ENCODE measurements at regions not wholly inside any gene's neighbourhood (a gene's known extent, or its start where the extent isn't known, plus 50 kb on each side); places are given as distances from the start of the nearest gene placed in this dataset.

DNA sequence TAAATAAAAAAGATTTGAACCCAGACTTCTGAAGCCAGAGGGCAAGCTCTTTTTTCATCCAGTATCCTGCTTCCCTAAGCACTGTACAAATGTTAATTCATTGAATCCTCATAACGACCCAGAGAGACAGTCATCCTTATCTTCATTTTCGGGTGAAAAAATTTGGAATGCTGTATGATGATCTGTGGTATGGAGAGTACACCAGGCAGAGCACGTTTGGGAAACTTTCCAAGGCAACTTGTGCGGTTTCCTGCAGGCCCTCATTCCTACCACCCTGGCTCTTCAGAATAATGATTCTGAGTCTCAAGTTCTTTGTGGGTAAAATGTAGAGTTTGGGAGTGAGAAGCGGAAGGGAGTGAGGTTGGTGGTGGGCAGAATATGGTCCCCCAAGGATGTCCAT, 177.9 kb upstream of the CADM1 start:
- H3K4me1 ChIP-seq (ENCODE audit: control insufficient read depth, insufficient read depth, low read length) = no peaks in the 10 kb centered on the region
- H3K36me3 ChIP-seq (ENCODE audit: control insufficient read depth, insufficient read depth, low read length) = no peaks in the 10 kb centered on the region
- no peak overlapping the region for H3K4me3 ChIP-seq (ENCODE audit: low read length)
- H3K27me3 ChIP-seq (ENCODE audit: control insufficient read depth, insufficient read depth, low read length) = peaks cover 4% of the 10 kb centered on the region
- no CpG with 5 or more reads among the region's 5 CpGs for WGBS (ENCODE audit: insufficient coverage)
- DNase-seq = no peak
- H3K9me3 ChIP-seq (replicated peaks; ENCODE audit: control insufficient read depth, low read depth, low read length) = peaks cover 4% of the 10 kb centered on the region
- H3K27ac ChIP-seq (ENCODE audit: low read length) = no peak overlapping the region

DNA sequence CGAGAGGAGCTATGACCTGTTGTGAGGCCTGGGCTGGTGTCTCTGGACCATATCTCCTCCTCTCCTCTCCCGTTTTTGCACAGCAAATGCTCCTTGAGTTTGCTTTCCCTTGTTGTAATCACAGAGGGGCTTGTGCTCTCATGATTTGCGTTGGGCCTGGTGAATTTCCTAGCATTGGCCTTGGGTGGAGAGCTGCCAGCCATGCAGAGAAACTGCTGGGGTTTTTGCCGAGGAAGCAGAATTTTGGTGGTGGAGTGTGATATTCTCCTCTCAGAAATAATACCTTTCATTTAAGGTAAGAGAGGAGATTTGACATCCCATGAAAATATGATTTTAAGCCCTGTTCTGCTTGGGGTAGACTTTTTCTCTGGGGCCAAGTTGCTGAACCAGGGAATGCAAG, 175.7 kb upstream of the CADM1 start:
- Histone ChIP-seq H3K36me3 (ENCODE audit: control insufficient read depth, insufficient read depth, low read length) (no peaks in the 10 kb centered on the region), H3K9me3 (replicated peaks; ENCODE audit: control insufficient read depth, low read depth, low read length) (no peaks in the 10 kb centered on the region), H3K4me3 (ENCODE audit: low read length) (no peak overlapping the region), H3K4me1 (ENCODE audit: control insufficient read depth, insufficient read depth, low read length) (no peaks in the 10 kb centered on the region), H3K27ac (ENCODE audit: low read length) (no peak overlapping the region), H3K27me3 (ENCODE audit: control insufficient read depth, insufficient read depth, low read length) (peaks cover 2% of the 10 kb centered on the region)
- DNase-seq = no peak
- WGBS (ENCODE audit: insufficient coverage) = no CpG with 5 or more reads among the region's 4 CpGs

DNA sequence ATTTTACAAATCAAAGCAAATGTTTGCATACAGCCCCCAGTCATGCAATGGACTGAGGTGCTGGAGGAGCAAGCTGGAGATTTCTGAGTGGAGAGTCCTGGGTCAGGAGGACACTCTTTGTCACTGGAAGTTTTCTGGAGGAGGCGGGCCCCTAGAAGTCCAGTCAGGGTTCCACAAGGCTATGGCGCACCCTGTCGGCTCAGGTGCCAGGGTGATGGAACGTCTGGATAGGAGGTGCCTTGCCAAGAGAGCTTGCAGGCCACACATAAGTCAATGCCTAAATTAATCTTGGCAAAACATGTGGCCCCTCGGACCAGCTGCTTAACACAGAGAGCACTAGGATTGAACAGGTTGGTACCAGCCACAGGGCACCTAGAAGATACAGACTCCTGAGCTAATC, 174.7 kb upstream of the CADM1 start:
- H3K36me3 ChIP-seq (ENCODE audit: control insufficient read depth, insufficient read depth, low read length) = no peaks in the 10 kb centered on the region
- no peaks in the 10 kb centered on the region for H3K9me3 ChIP-seq (replicated peaks; ENCODE audit: control insufficient read depth, low read depth, low read length)
- peaks cover 2% of the 10 kb centered on the region for H3K27me3 ChIP-seq (ENCODE audit: control insufficient read depth, insufficient read depth, low read length)
- WGBS (ENCODE audit: insufficient coverage) = 83% methylated on average over 3 of the region's 5 CpGs
- H3K4me1 ChIP-seq (ENCODE audit: control insufficient read depth, insufficient read depth, low read length) = no peaks in the 10 kb centered on the region
- no peak for DNase-seq
- no peak overlapping the region for H3K4me3 ChIP-seq (ENCODE audit: low read length)
- no peak overlapping the region for H3K27ac ChIP-seq (ENCODE audit: low read length)

DNA sequence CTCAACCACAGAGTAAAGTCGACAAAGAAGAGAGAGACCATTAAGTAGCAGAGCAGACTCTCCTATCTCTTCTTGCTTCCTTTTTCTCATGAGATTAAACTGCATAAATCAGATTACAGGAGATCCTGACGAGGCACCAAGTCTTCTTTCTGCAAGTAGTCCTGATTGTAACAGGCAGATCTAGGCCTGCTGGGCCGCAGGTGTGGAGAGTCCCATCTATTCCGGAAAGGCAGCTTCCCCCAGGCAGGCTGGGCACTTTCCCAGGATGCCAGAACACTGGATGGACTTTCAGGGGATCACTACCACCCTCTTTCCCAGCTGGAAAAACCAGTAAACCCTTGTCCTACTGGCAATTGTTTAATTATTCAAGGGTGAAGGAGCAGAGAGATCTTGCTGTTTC, 173.0 kb upstream of the CADM1 start:
- 83% methylated on average over 3 of the region's 4 CpGs for WGBS (ENCODE audit: insufficient coverage)
- Histone ChIP-seq H3K36me3 (ENCODE audit: control insufficient read depth, insufficient read depth, low read length) (no peaks in the 10 kb centered on the region), H3K9me3 (replicated peaks; ENCODE audit: control insufficient read depth, low read depth, low read length) (no peaks in the 10 kb centered on the region), H3K27ac (ENCODE audit: low read length) (no peak overlapping the region), H3K4me1 (ENCODE audit: control insufficient read depth, insufficient read depth, low read length) (peaks cover 8% of the 10 kb centered on the region), H3K27me3 (ENCODE audit: control insufficient read depth, insufficient read depth, low read length) (peaks cover 2% of the 10 kb centered on the region), H3K4me3 (ENCODE audit: low read length) (no peak overlapping the region)
- no peak for DNase-seq

DNA sequence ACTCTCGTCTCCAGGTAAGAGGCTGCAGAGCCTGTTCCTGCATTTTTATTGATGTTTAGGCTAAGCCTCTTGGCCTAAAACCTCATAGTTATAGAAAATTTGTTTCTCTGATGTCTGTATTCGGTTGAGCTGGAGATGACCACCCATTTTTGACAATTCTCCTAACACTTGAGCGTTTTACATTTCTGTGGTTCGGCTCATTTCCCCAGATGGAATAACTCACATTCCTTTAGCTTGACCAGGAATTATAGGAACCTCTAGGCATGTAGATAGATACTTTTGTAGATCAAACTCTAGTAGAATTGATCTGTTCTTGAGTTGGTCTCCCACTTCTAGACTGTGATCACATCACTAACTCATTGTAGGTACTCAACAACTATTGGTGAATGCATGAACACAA, 172.6 kb upstream of the CADM1 start:
- no peak for DNase-seq
- no peaks in the 10 kb centered on the region for H3K9me3 ChIP-seq (replicated peaks; ENCODE audit: control insufficient read depth, low read depth, low read length)
- H3K27me3 ChIP-seq (ENCODE audit: control insufficient read depth, insufficient read depth, low read length) = peaks cover 2% of the 10 kb centered on the region
- H3K36me3 ChIP-seq (ENCODE audit: control insufficient read depth, insufficient read depth, low read length) = no peaks in the 10 kb centered on the region
- no peak overlapping the region for H3K4me3 ChIP-seq (ENCODE audit: low read length)
- no peak overlapping the region for H3K27ac ChIP-seq (ENCODE audit: low read length)
- H3K4me1 ChIP-seq (ENCODE audit: control insufficient read depth, insufficient read depth, low read length) = peaks cover 8% of the 10 kb centered on the region
- WGBS (ENCODE audit: insufficient coverage) = no CpG with 5 or more reads among the region's 4 CpGs

DNA sequence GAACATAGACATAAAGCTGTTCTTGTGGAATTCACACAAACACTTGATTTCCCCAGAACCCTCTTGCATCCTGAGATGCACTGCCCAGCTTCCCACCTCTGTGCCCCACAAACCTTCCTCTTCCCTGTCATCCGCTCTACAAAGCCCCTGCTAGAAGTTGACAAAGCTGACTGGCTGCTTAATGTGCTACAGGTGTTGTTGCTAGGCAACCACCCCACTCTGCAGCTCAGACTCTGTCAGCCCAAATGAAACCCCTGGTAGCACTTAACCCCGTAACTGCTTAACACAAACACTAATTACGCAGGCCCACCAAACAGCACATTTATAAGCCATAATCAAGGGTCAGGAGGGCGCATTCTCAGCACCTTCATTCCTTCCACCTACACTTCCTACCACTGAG, 172.0 kb upstream of the CADM1 start:
- Histone ChIP-seq H3K4me3 (ENCODE audit: low read length) (no peak overlapping the region), H3K27ac (ENCODE audit: low read length) (no peak overlapping the region), H3K9me3 (replicated peaks; ENCODE audit: control insufficient read depth, low read depth, low read length) (no peaks in the 10 kb centered on the region), H3K36me3 (ENCODE audit: control insufficient read depth, insufficient read depth, low read length) (no peaks in the 10 kb centered on the region), H3K4me1 (ENCODE audit: control insufficient read depth, insufficient read depth, low read length) (peaks cover 8% of the 10 kb centered on the region), H3K27me3 (ENCODE audit: control insufficient read depth, insufficient read depth, low read length) (peaks cover 2% of the 10 kb centered on the region)
- DNase-seq = no peak
- WGBS (ENCODE audit: insufficient coverage) = 92% methylated on average over 3 of the region's 4 CpGs

DNA sequence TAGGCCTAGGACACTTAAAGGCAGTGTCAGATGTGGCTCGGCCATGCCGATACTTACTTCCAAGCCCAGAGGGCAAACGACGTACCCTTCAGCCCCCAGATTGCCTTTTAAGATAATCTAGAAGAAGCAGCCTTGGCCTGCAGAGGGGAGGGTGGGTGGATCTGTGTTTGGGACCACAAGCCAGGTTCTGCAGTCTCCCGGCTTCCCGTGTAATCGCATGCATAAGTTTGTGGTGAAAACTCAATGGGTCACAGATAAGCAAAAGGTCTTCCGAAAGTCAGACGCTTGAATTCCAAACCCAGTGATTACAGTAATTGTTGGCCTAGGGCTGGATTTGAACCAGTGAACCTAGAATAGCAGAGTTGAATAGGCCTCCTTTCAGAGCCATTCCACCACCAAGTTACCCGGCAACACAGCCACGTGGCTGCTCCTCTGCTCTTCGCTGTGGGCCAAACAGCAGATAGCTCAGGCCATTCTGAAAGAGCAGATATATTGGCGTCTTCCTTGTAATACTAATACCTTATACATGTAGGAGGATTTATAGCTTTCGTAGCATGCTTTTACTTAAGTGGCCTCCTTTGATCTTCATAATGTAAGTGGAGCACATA, 170.8 kb upstream of the CADM1 start:
- Histone ChIP-seq H3K27ac (ENCODE audit: low read length) (no peak overlapping the region), H3K27me3 (ENCODE audit: control insufficient read depth, insufficient read depth, low read length) (peaks cover 7% of the 10 kb centered on the region), H3K4me1 (ENCODE audit: control insufficient read depth, insufficient read depth, low read length) (peaks cover 12% of the 10 kb centered on the region), H3K4me3 (ENCODE audit: low read length) (no peak overlapping the region), H3K36me3 (ENCODE audit: control insufficient read depth, insufficient read depth, low read length) (no peaks in the 10 kb centered on the region), H3K9me3 (replicated peaks; ENCODE audit: control insufficient read depth, low read depth, low read length) (no peaks in the 10 kb centered on the region)
- WGBS (ENCODE audit: insufficient coverage) = 88% methylated on average over 5 of the region's 14 CpGs
- DNase-seq = no peak

DNA sequence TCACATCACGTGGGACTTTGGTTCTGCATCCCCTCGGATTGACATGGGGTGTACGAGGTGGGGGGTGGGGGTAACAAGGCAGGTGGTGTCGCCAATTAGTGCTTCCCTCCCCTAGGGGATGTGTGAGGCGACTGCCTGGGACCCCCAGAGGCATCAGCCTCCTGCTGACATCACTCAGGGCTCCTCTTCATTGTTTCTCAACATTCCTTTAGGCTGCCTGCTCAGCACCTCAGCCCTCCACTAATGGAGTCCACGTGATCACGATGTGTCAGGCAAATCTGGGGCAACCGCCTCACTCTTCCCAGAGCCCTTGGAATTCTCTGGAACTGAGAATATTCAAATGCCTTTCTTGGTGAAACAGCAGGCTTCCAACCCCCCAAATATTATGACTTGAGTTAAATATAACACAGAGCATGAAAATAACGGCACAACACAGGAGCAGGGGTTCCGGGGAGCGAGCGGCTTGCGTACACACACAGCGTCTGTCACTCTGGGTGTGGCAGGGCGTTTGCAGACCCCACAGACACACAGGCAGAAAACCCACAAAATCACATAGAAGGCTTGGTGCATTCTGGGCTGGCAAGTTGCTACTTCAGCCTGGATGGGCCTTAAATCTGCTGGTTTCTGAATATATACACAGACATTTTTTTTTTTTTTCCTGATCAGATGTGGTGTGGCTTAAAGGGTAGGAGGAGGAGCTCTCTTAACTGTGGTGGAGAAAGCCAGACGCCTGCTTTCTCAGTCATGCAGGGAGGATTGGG, 170.1 kb upstream of the CADM1 start:
- no peak for DNase-seq
- Histone ChIP-seq H3K27ac (ENCODE audit: low read length) (no peak overlapping the region), H3K9me3 (replicated peaks; ENCODE audit: control insufficient read depth, low read depth, low read length) (no peaks in the 10 kb centered on the region), H3K27me3 (ENCODE audit: control insufficient read depth, insufficient read depth, low read length) (peaks cover 7% of the 10 kb centered on the region), H3K4me1 (ENCODE audit: control insufficient read depth, insufficient read depth, low read length) (peaks cover 12% of the 10 kb centered on the region), H3K36me3 (ENCODE audit: control insufficient read depth, insufficient read depth, low read length) (no peaks in the 10 kb centered on the region), H3K4me3 (ENCODE audit: low read length) (no peak overlapping the region)
- WGBS (ENCODE audit: insufficient coverage) = 67% methylated on average over 3 of the region's 16 CpGs

DNA sequence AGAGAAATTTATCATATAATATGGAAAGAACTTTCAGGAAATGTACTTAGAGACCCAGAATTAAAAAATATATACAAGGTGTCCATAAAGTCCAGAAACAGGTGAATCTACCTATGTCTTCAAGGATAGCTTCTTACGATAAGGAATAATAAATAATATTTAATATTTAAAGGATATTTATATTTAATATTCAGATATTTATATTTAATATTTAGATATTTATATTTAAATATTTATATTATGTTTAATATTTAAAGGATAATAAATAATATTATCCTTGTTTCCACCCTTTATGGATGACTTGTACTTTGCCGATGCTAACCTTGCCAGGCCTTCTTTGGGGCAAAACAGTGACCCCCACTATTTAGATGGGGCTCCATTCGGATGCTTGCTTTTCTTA, 169.5 kb upstream of the CADM1 start:
- H3K9me3 ChIP-seq (replicated peaks; ENCODE audit: control insufficient read depth, low read depth, low read length) = no peaks in the 10 kb centered on the region

DNA sequence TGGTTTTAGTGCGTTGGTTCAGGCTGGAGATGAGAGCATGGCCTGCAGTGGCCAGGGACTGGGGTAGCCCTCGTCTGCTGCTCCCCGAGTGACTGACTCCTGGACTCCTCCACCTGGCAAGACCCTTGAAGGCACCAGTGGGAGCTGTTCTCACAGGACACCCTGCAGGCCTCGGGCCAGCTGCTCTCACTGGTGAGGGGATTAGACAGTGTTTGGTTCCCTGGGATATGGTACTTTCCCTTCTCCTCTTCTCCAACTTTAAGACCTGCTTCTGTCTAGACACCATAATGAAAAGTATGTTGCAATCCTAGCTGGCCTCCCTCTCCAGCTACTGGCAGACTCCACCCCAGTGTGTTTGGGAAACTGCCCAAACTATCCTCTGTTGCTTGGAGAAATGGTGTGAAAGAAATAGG, 168.8 kb upstream of the CADM1 start:
- Histone ChIP-seq H3K4me3 (ENCODE audit: low read length) (no peak overlapping the region), H3K27ac (ENCODE audit: low read length) (no peak overlapping the region), H3K4me1 (ENCODE audit: control insufficient read depth, insufficient read depth, low read length) (peaks cover 12% of the 10 kb centered on the region), H3K36me3 (ENCODE audit: control insufficient read depth, insufficient read depth, low read length) (no peaks in the 10 kb centered on the region), H3K27me3 (ENCODE audit: control insufficient read depth, insufficient read depth, low read length) (peaks cover 7% of the 10 kb centered on the region), H3K9me3 (replicated peaks; ENCODE audit: control insufficient read depth, low read depth, low read length) (no peaks in the 10 kb centered on the region)
- DNase-seq = peak; percentile 81
- 38% methylated on average over 1 of the region's 4 CpGs for WGBS (ENCODE audit: insufficient coverage)

More for the DNA sequence above, 169.5 kb upstream of the CADM1 start:
- no peak for DNase-seq
- WGBS (ENCODE audit: insufficient coverage) = no CpG with 5 or more reads among the region's 3 CpGs
- Histone ChIP-seq H3K27ac (ENCODE audit: low read length) (no peak overlapping the region), H3K36me3 (ENCODE audit: control insufficient read depth, insufficient read depth, low read length) (no peaks in the 10 kb centered on the region), H3K4me3 (ENCODE audit: low read length) (no peak overlapping the region), H3K4me1 (ENCODE audit: control insufficient read depth, insufficient read depth, low read length) (peaks cover 12% of the 10 kb centered on the region), H3K27me3 (ENCODE audit: control insufficient read depth, insufficient read depth, low read length) (peaks cover 7% of the 10 kb centered on the region)

Measured in muscle of leg (tissue), 3 donors.